ENCODE measurements at regions not wholly inside any gene's neighbourhood (a gene's known extent, or its start where the extent isn't known, plus 50 kb on each side); places are given as distances from the start of the nearest gene placed in this dataset.
A peak's percentile ranks its signal among the peaks of the same experiment; 100 is the strongest.

DNA sequence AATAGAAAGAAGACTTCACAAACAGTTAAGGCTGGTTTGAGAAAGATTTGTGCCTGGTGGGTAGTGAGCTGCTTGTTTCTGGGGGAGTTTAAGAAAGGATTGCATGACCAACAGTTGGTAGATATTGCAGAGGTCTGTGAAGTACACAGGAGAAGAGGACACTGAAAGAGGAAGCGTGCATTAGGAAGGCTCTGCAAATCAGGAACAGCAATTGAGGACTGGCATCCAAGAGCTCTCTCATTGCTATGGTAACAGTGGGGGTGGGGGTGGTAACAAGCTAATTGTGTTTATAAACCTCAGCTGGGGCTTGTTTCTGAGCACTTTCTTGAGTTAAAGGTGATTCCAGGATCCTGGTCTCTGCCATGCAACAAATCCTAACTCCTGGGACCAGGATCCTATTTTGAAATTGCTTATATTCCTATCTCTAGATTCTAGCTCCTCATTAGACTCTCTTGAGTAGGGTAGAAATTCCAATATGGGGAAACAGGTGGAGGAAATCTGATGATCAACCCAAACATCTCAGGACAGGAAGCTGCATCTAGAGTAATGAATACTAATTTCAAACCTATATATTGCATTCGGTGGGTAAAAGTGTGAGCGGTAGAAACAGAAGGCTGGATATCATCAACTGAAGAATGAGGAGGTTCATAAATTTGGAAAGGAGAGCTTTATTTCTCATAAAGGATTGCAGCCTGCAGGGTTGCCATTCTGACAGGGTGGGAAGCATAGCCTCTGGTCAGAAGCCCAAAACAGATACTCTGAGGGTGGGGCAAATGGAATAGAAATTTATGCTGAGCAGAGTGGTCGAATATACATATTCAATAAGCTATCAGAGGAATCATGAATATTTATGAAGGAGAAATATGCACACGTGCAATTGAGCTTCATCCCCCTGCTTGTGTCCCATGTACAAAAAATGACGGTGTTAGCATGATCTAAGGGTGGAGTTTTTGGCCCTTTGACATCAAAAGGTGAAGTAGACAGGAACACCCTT, 79.4 kb downstream of the PTTG1 start:
- Mint-ChIP-seq H3K9me3 (no peaks in the 10 kb centered on the region), H3K27me3 (no peaks in the 10 kb centered on the region), H3K4me1 (ENCODE audit: low read depth) (peaks cover 18% of the 10 kb centered on the region), H3K36me3 (ENCODE audit: low read depth) (no peaks in the 10 kb centered on the region), H3K27ac (no peak overlapping the region), H3K4me3 (no peak overlapping the region)

DNA sequence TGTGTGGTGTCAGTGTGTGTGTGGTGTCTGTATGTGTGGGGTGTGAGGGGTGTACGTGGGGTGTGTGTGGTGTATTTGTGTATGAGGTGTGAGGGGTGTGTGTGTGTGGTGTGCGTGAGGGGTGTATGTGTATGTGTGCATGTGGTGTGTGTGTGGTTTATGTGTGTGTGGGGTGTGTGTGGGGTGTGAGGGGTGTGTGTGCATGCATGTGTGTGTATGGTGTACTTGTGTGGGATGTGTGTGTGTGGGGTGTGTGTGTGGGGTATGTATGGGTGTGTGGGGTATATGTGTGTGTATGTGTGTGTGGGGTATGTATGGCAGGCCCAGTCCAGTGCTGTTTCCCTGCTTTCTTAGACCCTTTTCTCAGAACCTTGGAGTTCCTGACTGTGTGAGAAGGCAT, 83.3 kb downstream of the PTTG1 start:
- Mint-ChIP-seq H3K27me3 (no peaks in the 10 kb centered on the region), H3K27ac (peak overlapping the region; percentile 47), H3K4me1 (ENCODE audit: low read depth) (peaks cover 40% of the 10 kb centered on the region), H3K4me3 (no peak overlapping the region), H3K36me3 (ENCODE audit: low read depth) (no peaks in the 10 kb centered on the region), H3K9me3 (no peaks in the 10 kb centered on the region)

DNA sequence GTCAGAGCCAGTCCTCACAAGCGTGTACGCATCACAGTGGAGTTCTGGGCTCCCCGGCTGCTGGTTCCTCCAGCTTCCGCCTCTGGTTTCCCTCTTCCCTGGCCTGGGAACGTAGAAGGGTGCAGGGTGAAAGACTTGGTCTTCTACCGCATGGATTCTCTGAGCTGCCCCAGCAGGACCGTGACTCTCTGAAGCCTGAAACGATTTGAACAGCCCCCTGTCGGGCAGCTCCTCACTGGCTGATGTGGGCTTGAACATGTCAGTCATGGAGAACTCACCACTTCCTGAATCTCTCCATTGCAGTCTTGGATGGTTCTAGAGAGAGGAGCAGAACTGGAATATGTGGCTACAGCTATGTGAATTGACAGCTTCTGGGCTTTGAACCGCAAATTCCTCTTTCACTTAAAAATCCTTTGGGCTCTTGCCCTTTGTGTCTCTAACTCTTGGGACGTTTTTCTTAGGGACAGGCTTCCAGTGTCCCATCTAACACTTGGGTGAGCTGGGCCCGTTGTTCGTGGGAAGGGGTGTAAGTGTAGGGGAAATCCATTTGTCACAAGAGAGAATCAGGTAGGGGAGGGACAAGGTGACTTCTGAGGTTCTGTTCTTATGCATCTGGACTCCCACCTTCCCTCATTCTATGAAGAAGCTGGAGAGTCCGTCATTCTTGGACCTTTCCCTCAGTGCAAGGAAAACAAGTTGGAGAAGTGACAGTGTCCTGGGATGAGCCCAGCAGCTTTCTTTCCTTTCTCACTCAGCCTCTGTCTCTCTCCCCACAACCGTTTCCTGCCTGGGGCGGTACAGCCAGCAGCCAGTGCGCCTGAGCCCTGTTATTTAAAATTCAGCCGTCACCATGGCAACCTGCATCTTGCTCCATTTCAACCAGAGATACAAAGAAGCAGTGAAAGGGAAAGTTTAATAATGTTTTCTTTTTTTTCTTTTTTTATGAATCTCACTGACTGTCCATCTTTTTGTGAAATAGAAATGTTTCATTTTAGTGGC, 84.7 kb downstream of the PTTG1 start:
- peaks cover 40% of the 10 kb centered on the region for H3K4me1 Mint-ChIP-seq (ENCODE audit: low read depth)
- H3K9me3 Mint-ChIP-seq, result no peaks in the 10 kb centered on the region
- H3K36me3 Mint-ChIP-seq (ENCODE audit: low read depth), result no peaks in the 10 kb centered on the region
- peak overlapping the region; percentile 95 for H3K27ac Mint-ChIP-seq
- no peaks in the 10 kb centered on the region for H3K27me3 Mint-ChIP-seq
- peak overlapping the region; percentile 78 for H3K4me3 Mint-ChIP-seq

DNA sequence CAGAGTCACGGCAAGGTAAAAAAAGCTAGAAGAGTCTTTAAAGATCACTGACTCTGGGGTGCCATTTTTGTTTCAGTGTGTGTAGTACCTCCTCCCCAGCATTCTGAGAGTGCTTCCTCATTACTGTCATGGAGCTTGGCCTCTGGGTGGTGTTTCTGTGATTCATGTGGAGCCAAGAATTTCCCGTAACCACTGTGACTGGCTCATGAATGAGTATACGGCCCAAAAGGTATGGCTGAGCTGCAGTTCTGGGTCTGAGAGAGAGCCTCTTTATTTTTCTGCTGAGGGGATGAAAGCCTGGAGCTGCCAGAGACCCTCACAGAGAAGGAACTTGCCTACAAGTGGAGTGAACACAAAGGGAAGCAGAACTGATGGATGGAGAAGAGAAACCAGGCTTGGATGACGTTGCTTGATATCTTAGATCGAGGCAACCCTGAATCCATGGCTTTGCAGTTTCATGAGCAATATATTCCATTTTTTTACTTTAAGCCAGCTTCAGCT, 85.6 kb downstream of the PTTG1 start:
- Mint-ChIP-seq H3K27ac (peak overlapping the region; percentile 95), H3K4me1 (ENCODE audit: low read depth) (peaks cover 40% of the 10 kb centered on the region), H3K9me3 (no peaks in the 10 kb centered on the region), H3K36me3 (ENCODE audit: low read depth) (no peaks in the 10 kb centered on the region), H3K4me3 (peak overlapping the region; percentile 78), H3K27me3 (no peaks in the 10 kb centered on the region)

DNA sequence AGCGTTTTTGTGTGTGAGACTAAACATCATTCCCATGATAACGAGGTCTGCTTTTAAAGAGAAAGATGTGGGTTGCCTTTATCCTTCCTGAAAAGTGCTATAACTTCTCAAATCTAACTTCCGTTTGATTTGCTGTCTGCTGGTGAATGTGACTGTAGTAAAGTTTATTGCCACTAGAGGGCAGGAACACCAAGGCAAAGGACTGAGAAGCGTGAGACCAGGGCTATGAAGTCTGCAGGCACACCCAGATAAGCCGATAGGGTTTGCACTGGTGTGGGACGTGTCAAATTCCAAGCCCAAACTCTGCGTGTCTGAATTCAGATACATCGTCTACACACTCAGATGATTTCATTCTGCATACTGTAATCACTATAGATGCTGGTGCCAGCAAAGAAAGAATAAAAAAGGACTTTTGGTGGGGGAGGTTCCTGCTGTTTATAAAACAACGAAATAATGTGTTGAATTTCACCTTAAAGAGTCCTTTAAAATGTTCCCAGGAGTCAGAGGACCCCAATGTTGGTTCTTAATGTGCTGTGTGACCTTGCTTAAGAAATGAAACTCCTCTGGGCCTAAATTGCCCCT, 87.2 kb downstream of the PTTG1 start:
- H3K27me3 Mint-ChIP-seq, result peaks cover under 1% of the 10 kb centered on the region
- no peak overlapping the region for H3K27ac Mint-ChIP-seq
- no peaks in the 10 kb centered on the region for H3K9me3 Mint-ChIP-seq
- peaks cover 40% of the 10 kb centered on the region for H3K4me1 Mint-ChIP-seq (ENCODE audit: low read depth)
- no peak overlapping the region for H3K4me3 Mint-ChIP-seq
- no peaks in the 10 kb centered on the region for H3K36me3 Mint-ChIP-seq (ENCODE audit: low read depth)

DNA sequence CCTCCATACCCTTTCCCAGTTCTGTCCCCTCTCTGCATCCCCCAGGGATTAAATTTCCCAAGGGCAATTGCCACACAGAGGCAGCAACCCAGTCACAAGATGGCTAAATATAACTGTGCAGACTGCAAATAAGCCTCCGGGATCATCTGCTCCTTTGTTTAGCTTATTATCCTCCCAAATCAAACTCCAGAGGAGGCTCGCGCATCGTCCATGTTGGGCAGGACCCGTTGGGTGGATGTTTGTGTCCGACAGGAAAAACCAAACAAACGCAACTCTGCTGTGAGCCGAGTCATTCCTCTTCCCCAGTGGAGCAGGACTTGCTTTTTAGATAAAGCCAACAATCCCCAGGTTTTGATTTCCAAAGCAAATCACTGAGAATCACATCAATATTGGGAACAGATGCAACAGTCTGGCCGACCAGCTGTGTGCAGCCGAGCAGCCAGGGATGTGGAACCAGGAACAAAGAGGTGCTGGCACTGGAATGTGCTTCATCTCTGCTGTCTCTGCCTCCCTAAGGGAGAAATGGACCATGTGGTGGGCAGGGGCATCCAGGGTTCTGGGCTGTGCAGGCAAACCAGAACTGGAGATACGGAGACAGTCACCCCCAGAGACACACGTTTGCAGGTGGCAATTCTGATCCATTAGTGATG, 89.8 kb downstream of the PTTG1 start:
- H3K4me1 Mint-ChIP-seq (ENCODE audit: low read depth), result peaks cover 31% of the 10 kb centered on the region
- H3K9me3 Mint-ChIP-seq, result no peaks in the 10 kb centered on the region
- no peaks in the 10 kb centered on the region for H3K36me3 Mint-ChIP-seq (ENCODE audit: low read depth)
- peaks cover 5% of the 10 kb centered on the region for H3K27me3 Mint-ChIP-seq
- no peak overlapping the region for H3K27ac Mint-ChIP-seq
- no peak overlapping the region for H3K4me3 Mint-ChIP-seq
